ENCODE measurements at regions not wholly inside any gene's neighbourhood (a gene's known extent, or its start where the extent isn't known, plus 50 kb on each side); places are given as distances from the start of the nearest gene placed in this dataset.

DNA sequence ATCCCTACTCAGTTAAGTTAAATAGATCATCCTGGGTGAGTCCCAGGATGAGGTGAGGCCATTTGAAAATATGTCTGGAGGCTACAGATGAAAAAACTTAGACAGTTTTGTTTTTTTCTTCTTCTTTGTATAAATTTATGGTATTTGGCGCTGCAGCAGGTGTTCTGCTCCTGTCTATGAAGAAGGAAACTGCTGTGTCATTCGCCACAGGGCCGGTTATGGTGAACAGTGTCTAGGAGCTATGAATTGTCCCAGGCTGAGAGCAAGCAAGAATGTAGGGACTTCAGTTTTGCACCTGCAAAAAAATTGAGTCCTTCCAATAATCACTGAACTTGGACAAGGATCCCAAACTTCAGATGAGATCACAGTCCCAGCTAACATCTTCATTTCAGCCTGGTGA lies 674.3 kb upstream of the RGS18 start:
- 37% methylated on average over 3 of the region's 3 CpGs for WGBS (ENCODE audit: insufficient coverage, insufficient replicate concordance, low lambda C conversion rate, missing lambda C conversion rate)
- Histone ChIP-seq H2AFZ (ENCODE audit: control insufficient read depth, low read depth, low read length) (no peak overlapping the region), H3K9me3 (replicated peaks; ENCODE audit: control insufficient read depth, insufficient read depth, low read length) (no peaks in the 10 kb centered on the region), H3K4me3 (no peak overlapping the region), H3K4me1 (ENCODE audit: control insufficient read depth, insufficient read depth, low read length) (no peaks in the 10 kb centered on the region), H3K27me3 (replicated peaks in 1 of 2; ENCODE audit: control insufficient read depth in 2 of 2, insufficient read depth in 2 of 2, low read length in 1 of 2) (no peaks in the 10 kb centered on the region), H3K79me2 (ENCODE audit: control insufficient read depth, insufficient read depth, low read length) (no peaks in the 10 kb centered on the region), H3K27ac (ENCODE audit: control insufficient read depth, insufficient read depth) (no peak overlapping the region), H3K4me2 (ENCODE audit: control insufficient read depth, insufficient read depth) (no peak overlapping the region), H4K20me1 (ENCODE audit: control insufficient read depth, insufficient read depth) (no peaks in the 10 kb centered on the region), H3K9ac (ENCODE audit: control insufficient read depth, insufficient read depth, low read length) (no peak overlapping the region), H3K36me3 (ENCODE audit: control insufficient read depth in 2 of 2, insufficient read depth in 2 of 2, low read length in 1 of 2) (no peaks in the 10 kb centered on the region)
- no peak for FAIRE-seq
- RAD21 ChIA-PET (ENCODE audit: unreplicated experiment) = no interaction called here
- ATAC-seq = no peak
- in situ Hi-C loops (cut with MboI) = no loop called here
- TF ChIP-seq NFXL1 (IDR thresholded peaks at IDR 0.05; ENCODE audit: borderline replicate concordance) (no peak), BHLHE40 (IDR thresholded peaks at IDR 0.05; ENCODE audit: borderline replicate concordance in 1 of 2, low read depth in 2 of 2, low read length in 1 of 2) (no peak), ASH2L (IDR thresholded peaks at IDR 0.05; ENCODE audit: borderline replicate concordance, low read depth) (no peak), CREB1 (IDR thresholded peaks at IDR 0.05; ENCODE audit: low read depth) (no peak), KLF5 (IDR thresholded peaks at IDR 0.05; ENCODE audit: partially characterized antibody) (no peak), TCF3 (IDR thresholded peaks at IDR 0.05; ENCODE audit: borderline replicate concordance, insufficient read depth, low read depth, low read length) (no peak), SREBF1 (IDR thresholded peaks at IDR 0.05; ENCODE audit: low read length) (no peak), EGR1 (IDR thresholded peaks at IDR 0.05; ENCODE audit: borderline replicate concordance in 1 of 2, low read depth in 2 of 2, low read length in 2 of 2) (no peak), SRF (IDR thresholded peaks at IDR 0.05; ENCODE audit: low read depth in 2 of 2, low read length in 2 of 2) (no peak), BMI1 (IDR thresholded peaks at IDR 0.05; ENCODE audit: borderline replicate concordance) (no peak), GABPA (IDR thresholded peaks at IDR 0.05; ENCODE audit: low read depth) (no peak), RBBP5 (conservative IDR thresholded peaks at IDR 0.05) (no peak), YY1 (IDR thresholded peaks at IDR 0.05; ENCODE audit: low read depth, low read length) (no peak), MEF2A (IDR thresholded peaks at IDR 0.05; ENCODE audit: insufficient read depth, low read depth, low read length) (no peak), PKNOX1 (IDR thresholded peaks at IDR 0.05) (no peak)
- TF ChIP-seq, protein P1, sequence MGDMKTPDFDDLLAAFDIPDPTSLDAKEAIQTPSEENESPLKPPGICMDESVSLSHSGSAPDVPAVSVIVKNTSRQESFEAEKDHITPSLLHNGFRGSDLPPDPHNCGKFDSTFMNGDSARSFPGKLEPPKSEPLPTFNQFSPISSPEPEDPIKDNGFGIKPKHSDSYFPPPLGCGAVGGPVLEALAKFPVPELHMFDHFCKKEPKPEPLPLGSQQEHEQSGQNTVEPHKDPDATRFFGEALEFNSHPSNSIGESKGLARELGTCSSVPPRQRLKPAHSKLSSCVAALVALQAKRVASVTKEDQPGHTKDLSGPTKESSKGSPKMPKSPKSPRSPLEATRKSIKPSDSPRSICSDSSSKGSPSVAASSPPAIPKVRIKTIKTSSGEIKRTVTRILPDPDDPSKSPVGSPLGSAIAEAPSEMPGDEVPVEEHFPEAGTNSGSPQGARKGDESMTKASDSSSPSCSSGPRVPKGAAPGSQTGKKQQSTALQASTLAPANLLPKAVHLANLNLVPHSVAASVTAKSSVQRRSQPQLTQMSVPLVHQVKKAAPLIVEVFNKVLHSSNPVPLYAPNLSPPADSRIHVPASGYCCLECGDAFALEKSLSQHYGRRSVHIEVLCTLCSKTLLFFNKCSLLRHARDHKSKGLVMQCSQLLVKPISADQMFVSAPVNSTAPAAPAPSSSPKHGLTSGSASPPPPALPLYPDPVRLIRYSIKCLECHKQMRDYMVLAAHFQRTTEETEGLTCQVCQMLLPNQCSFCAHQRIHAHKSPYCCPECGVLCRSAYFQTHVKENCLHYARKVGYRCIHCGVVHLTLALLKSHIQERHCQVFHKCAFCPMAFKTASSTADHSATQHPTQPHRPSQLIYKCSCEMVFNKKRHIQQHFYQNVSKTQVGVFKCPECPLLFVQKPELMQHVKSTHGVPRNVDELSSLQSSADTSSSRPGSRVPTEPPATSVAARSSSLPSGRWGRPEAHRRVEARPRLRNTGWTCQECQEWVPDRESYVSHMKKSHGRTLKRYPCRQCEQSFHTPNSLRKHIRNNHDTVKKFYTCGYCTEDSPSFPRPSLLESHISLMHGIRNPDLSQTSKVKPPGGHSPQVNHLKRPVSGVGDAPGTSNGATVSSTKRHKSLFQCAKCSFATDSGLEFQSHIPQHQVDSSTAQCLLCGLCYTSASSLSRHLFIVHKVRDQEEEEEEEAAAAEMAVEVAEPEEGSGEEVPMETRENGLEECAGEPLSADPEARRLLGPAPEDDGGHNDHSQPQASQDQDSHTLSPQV (IDR thresholded peaks at IDR 0.05) = no peak
- TF ChIP-seq, protein P2, sequence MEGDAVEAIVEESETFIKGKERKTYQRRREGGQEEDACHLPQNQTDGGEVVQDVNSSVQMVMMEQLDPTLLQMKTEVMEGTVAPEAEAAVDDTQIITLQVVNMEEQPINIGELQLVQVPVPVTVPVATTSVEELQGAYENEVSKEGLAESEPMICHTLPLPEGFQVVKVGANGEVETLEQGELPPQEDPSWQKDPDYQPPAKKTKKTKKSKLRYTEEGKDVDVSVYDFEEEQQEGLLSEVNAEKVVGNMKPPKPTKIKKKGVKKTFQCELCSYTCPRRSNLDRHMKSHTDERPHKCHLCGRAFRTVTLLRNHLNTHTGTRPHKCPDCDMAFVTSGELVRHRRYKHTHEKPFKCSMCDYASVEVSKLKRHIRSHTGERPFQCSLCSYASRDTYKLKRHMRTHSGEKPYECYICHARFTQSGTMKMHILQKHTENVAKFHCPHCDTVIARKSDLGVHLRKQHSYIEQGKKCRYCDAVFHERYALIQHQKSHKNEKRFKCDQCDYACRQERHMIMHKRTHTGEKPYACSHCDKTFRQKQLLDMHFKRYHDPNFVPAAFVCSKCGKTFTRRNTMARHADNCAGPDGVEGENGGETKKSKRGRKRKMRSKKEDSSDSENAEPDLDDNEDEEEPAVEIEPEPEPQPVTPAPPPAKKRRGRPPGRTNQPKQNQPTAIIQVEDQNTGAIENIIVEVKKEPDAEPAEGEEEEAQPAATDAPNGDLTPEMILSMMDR (IDR thresholded peaks at IDR 0.05 in 2 of 3, conservative IDR thresholded peaks at IDR 0.05 in 1 of 3; ENCODE audit: control insufficient read depth in 2 of 3, extremely low read depth in 1 of 3, insufficient read depth in 1 of 3, low read depth in 3 of 3, low read length in 3 of 3) = no peak
- DNase-seq (ENCODE audit: low read depth, low spot score) = no peak
- intact Hi-C loops (cut with micrococcal nuclease; ENCODE audit: unreplicated experiment) = no loop called here
- no TSS peak for BruUV-seq (replicated peaks)
- SMC1A ChIA-PET (ENCODE audit: uncharacterized antibody, unreplicated experiment) = no interaction called here
- POLR2A ChIA-PET = no interaction called here
- CTCF ChIA-PET = no interaction called here

All from GM12878 (cell line).